HCT116 (cell line): ENCODE measurements at regions not wholly inside any gene's neighbourhood (a gene's known extent, or its start where the extent isn't known, plus 50 kb on each side); places are given as distances from the start of the nearest gene placed in this dataset.

Experiments
- ATAC-seq: fragments of 200-7000 bp; cut with Tn5 transposase; 2 replicates; pipeline ENCODE4 v1.9.1; 2020; ENCODE audit warnings: mild to moderate bottlenecking, moderate library complexity
- BruUV-seq: library from RNA; stranded (reverse); fragments of 400-500 nt; replicated peaks from 2 replicates; lab custom pipeline; 2021; lab: Mats Ljungman, UMichigan
- CTCF ChIA-PET: fragments of 300-600 bp; sonication (Branson Sonifier 250); formaldehyde crosslinking; loops from one replicate; lab custom pipeline; 2021; ENCODE audit warnings: antibody characterized with exemption; lab: Charles Lee
- POLR2A ChIA-PET: fragments of 300-600, 350-600 bp; sonication (Branson Sonifier 250); formaldehyde crosslinking; loops from one replicate; lab custom pipeline; 2021; ENCODE audit warnings: antibody characterized with exemption; lab: Charles Lee
- RAD21 ChIA-PET, 2 experiments: fragments of 300-600 bp; sonication (Branson Sonifier 250); formaldehyde crosslinking; loops; one replicate each; lab custom pipeline; 2023; ENCODE audit warnings: low total read pairs in 2 of 2; ENCODE audit not compliant: uncharacterized antibody in 2 of 2, unreplicated experiment in 2 of 2, low non-redundant PET in 1 of 2; lab: Charles Lee
- DNase-seq: peaks from one replicate; pipeline ENCODE4 v3.0.0-alpha.2; 2010; ENCODE audit warnings: low read depth, low spot score
- H2AFZ ChIP-seq: fragments of 200-600 bp; shearing (Covaris generic), sonication (generic); 2 replicates; pipeline ENCODE4 v1.6.1; 2017; ENCODE audit warnings: low read depth, mixed run types, mixed read lengths, antibody characterized with exemption, low read length; ENCODE audit not compliant: poor library complexity, severe bottlenecking
- H3K27ac ChIP-seq: 2 replicates; pipeline ENCODE4 v1.5.1; 2012; ENCODE audit warnings: low read depth, low read length
- H3K27me3 ChIP-seq: fragments of 200-600 bp; sonication (generic); 2 replicates; pipeline ENCODE4 v1.6.1; 2016; ENCODE audit warnings: mixed run types, low read length, mixed read lengths; ENCODE audit not compliant: insufficient read depth
- H3K36me3 ChIP-seq, 2 experiments: fragments of 200-500 bp in 1 of 2; fragments of 200-600 bp in 1 of 2; sonication (Bioruptor generic) in 1 of 2; sonication (generic) in 1 of 2; 2 replicates each; pipeline versions ENCODE4 v1.5.1 to v1.6.1; 2014 to 2016; ENCODE audit warnings: low read length in 2 of 2, inconsistent platforms in 1 of 2, mixed read lengths in 1 of 2, mixed run types in 1 of 2; ENCODE audit not compliant: insufficient read depth in 2 of 2, control insufficient read depth in 1 of 2
- H3K4me1 ChIP-seq, 2 experiments: fragments of 200-600 bp in 1 of 2; sonication (generic) in 1 of 2; 2 replicates each; pipeline versions ENCODE4 v1.5.1 to v1.6.1; 2012 to 2017; ENCODE audit warnings: low read length in 2 of 2, inconsistent platforms in 1 of 2, mild to moderate bottlenecking in 1 of 2, mixed read lengths in 1 of 2, mixed run types in 1 of 2, moderate library complexity in 1 of 2; ENCODE audit not compliant: insufficient read depth in 2 of 2, control insufficient read depth in 1 of 2
- H3K4me2 ChIP-seq: fragments of 200-600 bp; sonication (generic); 2 replicates; pipeline ENCODE4 v1.6.1; 2017; ENCODE audit warnings: mixed run types, low read length, mixed read lengths
- H3K4me3 ChIP-seq, 2 experiments: fragments of 200-600 bp in 1 of 2; sonication (generic) in 1 of 2; replicated peaks in 1 of 2; 2 replicates each; pipeline ENCODE4 v1.5.1; 2011 to 2016; ENCODE audit warnings: low read length in 2 of 2, control low read depth in 1 of 2, low read depth in 1 of 2, mild to moderate bottlenecking in 1 of 2, mixed read lengths in 1 of 2, mixed run types in 1 of 2
- H3K79me2 ChIP-seq: fragments of 200-600 bp; sonication (generic); 2 replicates; pipeline ENCODE4 v1.6.1; 2017; ENCODE audit warnings: mild to moderate bottlenecking, mixed run types, low read length, moderate library complexity, mixed read lengths; ENCODE audit not compliant: insufficient read depth
- H3K9ac ChIP-seq: fragments of 200-600 bp; sonication (generic); 2 replicates; pipeline ENCODE4 v1.6.1; 2016; ENCODE audit warnings: low read length, mixed read lengths
- H3K9me2 ChIP-seq: fragments of 200-600 bp; sonication (generic), shearing (Covaris generic); 2 replicates; pipeline ENCODE4 v1.6.1; 2017; ENCODE audit warnings: mixed run types, mild to moderate bottlenecking, moderate library complexity; ENCODE audit not compliant: insufficient read depth
- H3K9me3 ChIP-seq, 2 experiments: fragments of 200-500 bp in 1 of 2; fragments of 200-600 bp in 1 of 2; sonication (Bioruptor generic) in 1 of 2; sonication (generic) in 1 of 2; 2 replicates each; pipeline ENCODE4 v1.6.1; 2014 to 2017; ENCODE audit warnings: low read length in 2 of 2, mixed read lengths in 2 of 2, inconsistent platforms in 1 of 2, low read depth in 1 of 2, mild to moderate bottlenecking in 1 of 2, mixed run types in 1 of 2, moderate library complexity in 1 of 2; ENCODE audit not compliant: control insufficient read depth in 1 of 2, insufficient read depth in 1 of 2
- H4K20me1 ChIP-seq: fragments of 200-600 bp; sonication (generic), shearing (Covaris generic); 2 replicates; pipeline ENCODE4 v1.6.1; 2017; ENCODE audit warnings: mixed run types, mild to moderate bottlenecking, moderate library complexity; ENCODE audit not compliant: insufficient read depth
- CBX3 ChIP-seq: IDR thresholded peaks from 2 replicates; pipeline ENCODE4 v1.6.1; 2012; ENCODE audit warnings: low read depth
- CEBPB ChIP-seq: IDR thresholded peaks from 2 replicates; pipeline ENCODE4 v1.6.1; 2012; ENCODE audit warnings: low read depth
- CTCF ChIP-seq, 3 experiments: fragments of 200-600 bp in 1 of 3; sonication (generic) in 1 of 3; IDR thresholded peaks in 2 of 3; conservative IDR thresholded peaks in 1 of 3; 2 replicates each; pipeline ENCODE4 v1.5.1; 2012 to 2017; ENCODE audit warnings: low read depth in 2 of 3, low read length in 2 of 3, antibody characterized with exemption in 1 of 3, borderline replicate concordance in 1 of 3, control low read depth in 1 of 3, mild to moderate bottlenecking in 1 of 3, mixed read lengths in 1 of 3, mixed run types in 1 of 3, moderate library complexity in 1 of 3; ENCODE audit not compliant: insufficient read depth in 1 of 3
- FOSL1 ChIP-seq: IDR thresholded peaks from 2 replicates; pipeline ENCODE4 v1.6.1; 2012; ENCODE audit warnings: low read depth
- MAX ChIP-seq: IDR thresholded peaks from 2 replicates; pipeline ENCODE4 v1.6.1; 2012
- POLR2AphosphoS5 ChIP-seq: IDR thresholded peaks from 2 replicates; pipeline ENCODE4 v1.6.1; 2011; ENCODE audit warnings: mild to moderate bottlenecking, low read depth, low read length, moderate library complexity
- SRF ChIP-seq: IDR thresholded peaks from 2 replicates; pipeline ENCODE4 v1.6.1; 2012; ENCODE audit warnings: low read depth
- YY1 ChIP-seq: IDR thresholded peaks from 2 replicates; pipeline ENCODE4 v1.6.1; 2011; ENCODE audit warnings: low read length, low read depth, moderate library complexity, mild to moderate bottlenecking; ENCODE audit not compliant: insufficient replicate concordance; ENCODE audit errors: extremely low read depth
- ZFX ChIP-seq: fragments of 450-650 bp; IDR thresholded peaks from 2 replicates; pipeline ENCODE4 v1.6.1; 2017
- intact Hi-C: fragments of 100-400 bp; cut with micrococcal nuclease; formaldehyde crosslinking; loops from 2 replicates; pipeline ENCODE4 v1.10.0; 2022

DNA sequence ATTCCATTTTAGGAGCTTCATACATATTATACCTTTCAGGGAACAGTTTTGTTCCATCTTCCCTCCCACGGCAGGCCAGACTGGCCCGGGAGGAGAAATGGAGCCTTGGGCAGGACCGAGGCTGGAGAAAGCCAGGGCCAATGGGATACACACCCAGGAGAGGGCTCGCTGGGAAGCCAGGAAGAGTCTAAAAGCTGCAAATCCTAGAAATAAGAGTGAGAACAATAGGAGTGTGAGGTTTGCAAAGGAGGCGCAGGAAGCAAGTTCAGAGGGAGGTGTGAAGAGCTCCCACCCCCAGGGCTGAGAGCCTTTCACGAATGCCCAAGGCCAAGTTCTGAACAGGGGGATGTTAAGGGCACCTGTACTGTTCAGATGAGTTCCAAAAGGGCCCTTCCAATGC is 67.5 kb upstream of the CPSF6 start:
- H3K9me2 ChIP-seq = no peaks in the 10 kb centered on the region
- no peaks in the 10 kb centered on the region for H3K36me3 ChIP-seq
- no peak overlapping the region for H3K9ac ChIP-seq
- DNase-seq (no peak), ATAC-seq (no peak)
- no peak overlapping the region for H3K27ac ChIP-seq
- TF ChIP-seq ZFX (no peak), SRF (no peak), CTCF (IDR thresholded peaks at IDR 0.05 in 2 of 3, conservative IDR thresholded peaks at IDR 0.05 in 1 of 3; ENCODE audit: borderline replicate concordance in 1 of 3, insufficient read depth in 1 of 3, low read depth in 2 of 3, low read length in 2 of 3) (no peak), CEBPB (no peak), FOSL1 (no peak), YY1 (no peak), CBX3 (no peak), MAX (no peak)
- ChIA-PET CTCF (no interaction called here), POLR2A (no interaction called here), RAD21 (no interaction called here)
- no peaks in the 10 kb centered on the region for H4K20me1 ChIP-seq
- no peaks in the 10 kb centered on the region for H3K27me3 ChIP-seq
- intact Hi-C loops = no loop called here
- H3K79me2 ChIP-seq = no peaks in the 10 kb centered on the region
- no peak overlapping the region for H3K4me3 ChIP-seq
- BruUV-seq = no TSS peak
- no peak overlapping the region for H2AFZ ChIP-seq
- no peak overlapping the region for H3K4me2 ChIP-seq
- H3K9me3 ChIP-seq = no peaks in the 10 kb centered on the region
- H3K4me1 ChIP-seq = no peaks in the 10 kb centered on the region

- H3K9me2 ChIP-seq = no peaks in the 10 kb centered on the region
- no peak for TF ChIP-seq POLR2AphosphoS5
- TF ChIP-seq MAX = no peak
- intact Hi-C loops = no loop called here
- H3K4me1 ChIP-seq = no peaks in the 10 kb centered on the region
- no peaks in the 10 kb centered on the region for H3K36me3 ChIP-seq
- no peaks in the 10 kb centered on the region for H4K20me1 ChIP-seq
- H3K9me3 ChIP-seq = no peaks in the 10 kb centered on the region
- ChIA-PET POLR2A (no interaction called here), CTCF (no interaction called here), RAD21 (no interaction called here)
- no peak overlapping the region for H3K4me3 ChIP-seq
- DNase-seq (no peak), ATAC-seq (no peak)
- BruUV-seq = no TSS peak
- H3K27me3 ChIP-seq = no peaks in the 10 kb centered on the region
- H3K27ac ChIP-seq = no peak overlapping the region
- H2AFZ ChIP-seq = no peak overlapping the region
- no peak overlapping the region for H3K9ac ChIP-seq
- H3K79me2 ChIP-seq = no peaks in the 10 kb centered on the region
- no peak overlapping the region for H3K4me2 ChIP-seq
These were observed 66.9 kb upstream of the CPSF6 start for GRCh38 chr12:69172491-69172890.
